A549 (cell line): ENCODE measurements at regions not wholly inside any gene's neighbourhood (a gene's known extent, or its start where the extent isn't known, plus 50 kb on each side); places are given as distances from the start of the nearest gene placed in this dataset.

ENCODE experiments used
- ATAC-seq, 2 experiments: fragments of 200-7000 bp in 1 of 2; fragments of >200 bp in 1 of 2; cut with Nextera tagmentation in 1 of 2; cut with Tn5 transposase in 1 of 2; 3 replicates each; pipeline versions ENCODE4 v1.8.0 to v1.9.1; 2018 to 2020; ENCODE audit warnings: mild to moderate bottlenecking in 1 of 2, moderate library complexity in 1 of 2
- CTCF ChIA-PET: fragments of 300-600 bp; sonication (Branson Sonifier 250); formaldehyde crosslinking; extraction: SDS; loops from one replicate; lab custom pipeline; 2021; ENCODE audit warnings: antibody characterized with exemption, inconsistent platforms; lab: Yijun Ruan, JAX
- POLR2A ChIA-PET: fragments of 350-600 bp; formaldehyde crosslinking; extraction: SDS; loops from one replicate; lab custom pipeline; 2021; ENCODE audit warnings: antibody characterized with exemption, inconsistent platforms; lab: Yijun Ruan, JAX
- DNase-seq, 2 experiments: peaks; one replicate each; pipeline versions ENCODE4 v3.0.0 to v3.0.0-alpha.2; 2011 to 2016; ENCODE audit warnings: low read depth in 1 of 2, low spot score in 1 of 2
- FAIRE-seq: peaks from 2 replicates; lab custom pipeline; 2011; peaks lifted over from hg19 to GRCh38; lab: Jason Lieb, UNC
- H3K27ac ChIP-seq, 2 experiments: fragments of >200 bp; sonication (Bioruptor Twin); formaldehyde crosslinking; 3 replicates each; pipeline ENCODE4 v1.5.1; 2016 to 2017
- H3K4me1 ChIP-seq: fragments of >200 bp; sonication (Bioruptor Twin); formaldehyde crosslinking; 3 replicates; pipeline ENCODE4 v1.6.1; 2016
- H3K4me2 ChIP-seq: fragments of >200 bp; sonication (Bioruptor Twin); formaldehyde crosslinking; 3 replicates; pipeline ENCODE4 v1.6.1; 2016
- H3K4me3 ChIP-seq: fragments of >200 bp; sonication (Bioruptor Twin); formaldehyde crosslinking; 3 replicates; pipeline ENCODE4 v1.5.1; 2016
- H3K9me3 ChIP-seq: fragments of >200 bp; sonication (Bioruptor Twin); formaldehyde crosslinking; 3 replicates; pipeline ENCODE4 v1.6.1; 2016
- CHD2 ChIP-seq: fragments of 150-350 bp; IDR thresholded peaks from 2 replicates; pipeline ENCODE4 v1.6.1; 2014; ENCODE audit warnings: low read length; ENCODE audit not compliant: partially characterized antibody
- CHD4 ChIP-seq: fragments of 200-600 bp; sonication (generic); IDR thresholded peaks from 2 replicates; pipeline ENCODE4 v1.6.1; 2016; ENCODE audit warnings: antibody characterized with exemption, mild to moderate bottlenecking, borderline replicate concordance
- CTCF ChIP-seq: fragments of >200 bp; sonication (Bioruptor Twin); formaldehyde crosslinking; IDR thresholded peaks from 3 replicates; pipeline ENCODE4 v1.5.1; 2016
- EHMT2 ChIP-seq: fragments of 200-600 bp; sonication (generic); IDR thresholded peaks from 2 replicates; pipeline ENCODE4 v1.6.1; 2016; ENCODE audit warnings: antibody characterized with exemption, low read depth, mild to moderate bottlenecking, moderate library complexity
- FOSB ChIP-seq: fragments of 250-450 bp; sonication (Bioruptor Pico); IDR thresholded peaks from 2 replicates; pipeline ENCODE4 v1.5.0; 2020; ENCODE audit warnings: mild to moderate bottlenecking, moderate library complexity
- FOXS1 ChIP-seq: fragments of 250-450 bp; sonication (Bioruptor Pico); IDR thresholded peaks from 2 replicates; pipeline ENCODE4 v1.5.0; 2020; ENCODE audit warnings: mild to moderate bottlenecking, moderate library complexity
- TFCP2L1 ChIP-seq: fragments of 250-450 bp; sonication (Bioruptor Pico); IDR thresholded peaks from 2 replicates; pipeline ENCODE4 v1.5.0; 2021; ENCODE audit warnings: mild to moderate bottlenecking
- WGBS: methylation state at CpG from one replicate; pipeline ENCODE4 v1.1.6; 2017; ENCODE audit errors: missing lambda C conversion rate; 5-methylcytosine and 5-hydroxymethylcytosine counted together
- TF ChIP-seq, protein P1 (sequence below): fragments of 450-650 bp; IDR thresholded peaks from 2 replicates; pipeline ENCODE4 v1.6.1; 2014; ENCODE audit warnings: antibody characterized with exemption

DNA sequence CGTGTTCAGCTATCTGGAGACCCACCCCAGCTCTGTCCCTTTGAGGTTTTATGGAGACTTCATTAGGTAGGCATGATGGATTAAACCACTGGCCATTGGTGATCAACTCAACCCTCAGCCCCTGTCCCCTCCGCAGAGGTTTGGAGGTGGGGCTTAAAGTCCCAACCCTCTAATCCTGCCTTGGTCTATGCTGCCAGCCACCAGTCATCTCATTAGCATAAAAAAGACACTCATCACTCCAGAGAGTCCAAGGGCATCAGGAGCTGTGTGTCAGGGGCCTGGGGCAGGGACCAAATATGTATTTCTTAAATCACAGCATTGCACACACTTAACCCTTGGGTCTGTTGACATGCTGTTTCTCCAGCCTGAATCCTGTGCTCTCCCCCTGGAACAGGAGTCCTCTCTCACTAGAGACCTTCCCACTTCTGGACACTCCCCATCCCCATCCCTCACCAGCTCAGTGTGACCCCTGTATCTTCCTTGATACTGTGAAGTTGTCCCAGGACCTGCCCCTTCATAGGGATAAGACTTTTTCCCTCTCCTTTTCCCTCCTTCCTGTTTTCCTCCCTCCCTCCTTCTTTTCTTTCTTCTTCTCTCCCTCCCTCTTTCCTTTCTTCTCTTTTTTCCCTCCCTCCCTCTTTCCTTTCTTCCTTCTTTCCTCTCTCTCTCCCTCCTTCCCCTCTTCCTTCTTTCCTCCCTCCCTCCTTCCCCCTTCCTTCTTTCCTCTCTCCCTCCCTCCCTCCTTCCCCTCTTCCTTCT lies 54.7 kb upstream of the CLMN start (continued):
- TF ChIP-seq CHD2 (no peak), FOXS1 (CRISPR knock-in tag) (no peak), FOSB (no peak), CHD4 (no peak)
- TF ChIP-seq, protein P1, sequence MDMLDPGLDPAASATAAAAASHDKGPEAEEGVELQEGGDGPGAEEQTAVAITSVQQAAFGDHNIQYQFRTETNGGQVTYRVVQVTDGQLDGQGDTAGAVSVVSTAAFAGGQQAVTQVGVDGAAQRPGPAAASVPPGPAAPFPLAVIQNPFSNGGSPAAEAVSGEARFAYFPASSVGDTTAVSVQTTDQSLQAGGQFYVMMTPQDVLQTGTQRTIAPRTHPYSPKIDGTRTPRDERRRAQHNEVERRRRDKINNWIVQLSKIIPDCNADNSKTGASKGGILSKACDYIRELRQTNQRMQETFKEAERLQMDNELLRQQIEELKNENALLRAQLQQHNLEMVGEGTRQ, result no peak

DNA sequence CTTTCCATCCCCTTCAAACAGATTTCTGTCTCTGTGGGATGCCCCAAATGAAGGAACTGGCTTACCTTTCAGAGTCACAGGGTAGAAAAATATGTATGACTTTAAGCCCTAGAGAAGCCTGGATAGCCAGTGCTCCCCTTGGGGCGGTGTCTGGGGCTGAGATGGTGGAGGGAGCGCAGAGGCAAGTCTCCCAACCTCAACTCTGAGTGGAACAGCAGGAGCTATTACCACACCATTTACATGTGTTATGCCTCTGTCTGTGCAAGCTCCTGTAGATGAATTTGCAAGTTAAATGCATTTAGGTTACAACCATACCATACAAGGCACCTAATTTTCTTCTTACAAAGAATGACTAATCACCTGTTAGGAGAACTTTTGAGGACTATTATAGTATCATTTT lies 50.4 kb upstream of the CLMN start:
- TF ChIP-seq FOXS1 (CRISPR knock-in tag) (no peak), TFCP2L1 (no peak), EHMT2 (no peak), CTCF (no peak)
- CTCF ChIA-PET, result no interaction called here
- Histone ChIP-seq H3K4me1 (peaks cover 25% of the 10 kb centered on the region), H3K27ac (no peak overlapping the region), H3K4me2 (no peak overlapping the region), H3K9me3 (no peaks in the 10 kb centered on the region), H3K4me3 (no peak overlapping the region)
- 83% methylated on average over 2 of the region's 2 CpGs for WGBS
- POLR2A ChIA-PET, result no interaction called here
- FAIRE-seq, result no peak
- ATAC-seq, result no peak
- DNase-seq, result no peak
